Bronchial epithelial cell (primary cell): ENCODE measurements at regions not wholly inside any gene's neighbourhood (a gene's known extent, or its start where the extent isn't known, plus 50 kb on each side); places are given as distances from the start of the nearest gene placed in this dataset.

ENCODE experiments used
- DNase-seq: peaks from one replicate; pipeline ENCODE4 v3.0.0-alpha.2; 2010; ENCODE audit warnings: low read depth
- FAIRE-seq: peaks from 2 replicates; lab custom pipeline; 2011; peaks lifted over from hg19 to GRCh38; lab: Jason Lieb, UNC
- H3K27me3 ChIP-seq: 2 replicates; pipeline ENCODE4 v1.5.1; 2011; ENCODE audit warnings: low read length; ENCODE audit not compliant: control insufficient read depth, insufficient read depth
- H3K36me3 ChIP-seq: 2 replicates; pipeline ENCODE4 v1.5.1; 2011; ENCODE audit warnings: low read length; ENCODE audit not compliant: control insufficient read depth, insufficient read depth
- H3K4me3 ChIP-seq: 2 replicates; pipeline ENCODE4 v1.5.1; 2011; ENCODE audit warnings: mild to moderate bottlenecking, low read depth, low read length, control low read depth
- TF ChIP-seq, protein P1 (sequence below): IDR thresholded peaks from 2 replicates; pipeline ENCODE4 v1.5.1; 2011; ENCODE audit warnings: mild to moderate bottlenecking, moderate library complexity, low read length, control low read depth, inconsistent platforms; ENCODE audit not compliant: insufficient read depth, severe bottlenecking

DNA sequence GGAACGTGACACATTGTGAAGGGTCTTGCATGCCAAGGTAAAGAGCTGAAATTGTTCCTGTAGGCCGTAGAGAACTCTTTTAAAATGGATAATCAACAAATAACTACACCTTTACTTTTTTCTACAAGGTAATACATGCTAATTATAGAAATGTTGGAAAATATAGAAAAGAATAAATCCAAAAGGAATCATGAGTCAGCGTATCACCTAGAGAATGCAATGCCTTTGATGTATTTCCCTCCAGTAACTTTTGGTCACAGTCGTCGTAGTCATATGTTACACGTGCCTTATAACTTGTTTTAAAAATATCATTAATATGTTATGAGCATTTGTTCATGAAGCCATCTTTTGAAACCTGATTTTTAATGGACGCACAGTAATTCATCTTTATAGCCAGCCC lies 100.6 kb downstream of the LIPG start:
- TF ChIP-seq, protein P1, sequence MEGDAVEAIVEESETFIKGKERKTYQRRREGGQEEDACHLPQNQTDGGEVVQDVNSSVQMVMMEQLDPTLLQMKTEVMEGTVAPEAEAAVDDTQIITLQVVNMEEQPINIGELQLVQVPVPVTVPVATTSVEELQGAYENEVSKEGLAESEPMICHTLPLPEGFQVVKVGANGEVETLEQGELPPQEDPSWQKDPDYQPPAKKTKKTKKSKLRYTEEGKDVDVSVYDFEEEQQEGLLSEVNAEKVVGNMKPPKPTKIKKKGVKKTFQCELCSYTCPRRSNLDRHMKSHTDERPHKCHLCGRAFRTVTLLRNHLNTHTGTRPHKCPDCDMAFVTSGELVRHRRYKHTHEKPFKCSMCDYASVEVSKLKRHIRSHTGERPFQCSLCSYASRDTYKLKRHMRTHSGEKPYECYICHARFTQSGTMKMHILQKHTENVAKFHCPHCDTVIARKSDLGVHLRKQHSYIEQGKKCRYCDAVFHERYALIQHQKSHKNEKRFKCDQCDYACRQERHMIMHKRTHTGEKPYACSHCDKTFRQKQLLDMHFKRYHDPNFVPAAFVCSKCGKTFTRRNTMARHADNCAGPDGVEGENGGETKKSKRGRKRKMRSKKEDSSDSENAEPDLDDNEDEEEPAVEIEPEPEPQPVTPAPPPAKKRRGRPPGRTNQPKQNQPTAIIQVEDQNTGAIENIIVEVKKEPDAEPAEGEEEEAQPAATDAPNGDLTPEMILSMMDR: no peak
- Histone ChIP-seq H3K36me3 (no peaks in the 10 kb centered on the region), H3K27me3 (no peaks in the 10 kb centered on the region), H3K4me3 (no peak overlapping the region)
- FAIRE-seq (no peak), DNase-seq (no peak)

DNA sequence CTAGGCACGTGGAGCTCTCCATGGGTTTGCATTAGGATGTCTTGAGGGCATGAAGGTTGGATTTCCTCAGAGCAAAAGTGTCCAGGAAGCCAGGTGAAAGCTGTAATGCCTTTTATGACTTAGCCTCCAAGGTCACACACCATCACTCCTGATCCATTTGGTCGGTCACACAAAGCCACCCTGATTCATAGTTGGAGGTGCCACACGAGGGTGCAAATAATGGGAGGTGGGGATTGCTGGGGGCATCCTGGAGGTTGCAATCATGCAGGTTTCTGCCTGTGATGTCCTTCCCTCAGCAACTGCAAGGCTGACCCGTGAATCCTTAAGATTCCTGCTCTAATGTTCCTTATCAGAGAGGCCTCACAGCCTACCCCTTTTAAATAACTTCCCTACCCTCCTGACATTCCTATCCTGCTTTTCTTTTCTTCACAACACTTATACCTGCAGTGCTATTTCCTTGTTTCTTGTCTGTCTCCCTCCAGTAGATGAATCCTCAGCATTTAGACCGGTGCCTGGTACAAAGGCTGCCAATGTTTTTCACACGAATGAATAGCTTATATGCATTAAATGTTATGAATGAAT lies 97.1 kb downstream of the LIPG start:
- no peak for DNase-seq
- Histone ChIP-seq H3K4me3 (no peak overlapping the region), H3K27me3 (no peaks in the 10 kb centered on the region), H3K36me3 (no peaks in the 10 kb centered on the region)
- FAIRE-seq: no peak
- TF ChIP-seq, protein P1: no peak

DNA sequence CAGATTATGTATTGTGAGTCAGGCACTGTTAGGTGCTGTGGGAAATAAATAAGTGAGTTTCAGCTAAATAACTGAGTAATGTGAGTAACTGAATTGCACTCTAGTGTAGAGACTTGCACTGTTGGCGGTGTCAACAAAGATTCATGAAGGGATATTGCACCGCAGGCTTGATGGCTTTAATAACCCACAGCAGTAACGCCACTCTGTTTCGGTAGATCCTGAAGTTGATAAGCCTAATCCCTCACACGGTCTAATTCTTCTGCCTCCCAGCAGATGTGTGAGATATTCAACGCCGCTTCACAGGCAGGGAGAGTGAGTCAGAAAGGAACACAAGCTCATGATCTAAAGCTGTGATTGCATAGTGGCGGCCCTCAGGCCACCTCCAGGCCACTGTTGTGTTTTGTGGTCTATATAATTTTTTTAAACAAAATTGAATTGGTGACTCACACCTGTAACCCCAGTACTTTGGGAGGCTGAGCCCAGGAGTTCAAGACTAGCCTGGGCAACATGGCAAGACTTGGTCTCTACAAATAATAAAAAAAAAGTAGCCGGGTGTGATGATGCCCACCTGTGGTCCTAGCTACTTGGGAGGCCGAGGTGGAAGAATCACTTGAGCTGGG lies 94.3 kb downstream of the LIPG start:
- no peak overlapping the region for H3K4me3 ChIP-seq
- H3K27me3 ChIP-seq: no peaks in the 10 kb centered on the region
- FAIRE-seq (no peak), DNase-seq (peak; percentile 86)
- H3K36me3 ChIP-seq: no peaks in the 10 kb centered on the region
- TF ChIP-seq, protein P1: no peak

DNA sequence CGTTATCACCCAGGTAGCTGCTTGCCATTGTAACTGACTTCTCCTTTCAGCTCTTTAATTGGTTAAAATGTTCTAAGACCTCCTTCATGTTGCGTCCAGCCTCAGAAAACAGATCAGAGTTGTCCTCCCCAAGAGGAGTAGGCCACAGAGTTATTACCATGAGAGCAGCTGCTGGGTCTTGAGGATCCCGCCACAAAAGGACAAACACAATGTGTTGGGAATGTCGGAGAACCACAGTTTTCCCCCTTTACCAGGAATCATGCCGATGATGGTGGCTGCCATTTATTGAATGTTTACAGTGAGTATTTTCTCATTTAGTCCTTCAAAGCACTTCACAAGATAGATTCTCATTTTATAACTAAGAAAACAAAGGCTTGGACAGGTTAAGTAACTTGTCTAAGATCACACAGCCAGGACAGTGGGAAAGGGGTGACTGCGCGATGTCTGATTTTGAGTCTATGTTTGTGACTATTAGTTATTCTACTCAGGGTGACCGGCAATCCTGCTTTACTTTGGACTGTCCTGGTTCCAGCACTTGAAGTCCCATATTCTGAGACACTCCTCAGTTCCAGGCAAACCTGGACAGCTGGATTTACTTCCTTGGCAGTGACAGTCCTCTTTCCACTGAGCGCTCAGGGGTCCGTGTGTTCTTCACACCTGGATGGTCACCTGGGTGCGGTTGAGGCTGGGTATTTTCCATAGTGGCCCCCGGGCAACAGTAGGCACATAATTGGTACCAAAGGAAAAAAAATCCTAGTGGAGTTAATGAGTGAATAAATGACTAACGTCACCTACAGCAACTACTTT lies 93.6 kb downstream of the LIPG start:
- Histone ChIP-seq H3K36me3 (no peaks in the 10 kb centered on the region), H3K4me3 (no peak overlapping the region), H3K27me3 (no peaks in the 10 kb centered on the region)
- FAIRE-seq (peak; percentile 28), DNase-seq (no peak)
- TF ChIP-seq, protein P1: no peak

DNA sequence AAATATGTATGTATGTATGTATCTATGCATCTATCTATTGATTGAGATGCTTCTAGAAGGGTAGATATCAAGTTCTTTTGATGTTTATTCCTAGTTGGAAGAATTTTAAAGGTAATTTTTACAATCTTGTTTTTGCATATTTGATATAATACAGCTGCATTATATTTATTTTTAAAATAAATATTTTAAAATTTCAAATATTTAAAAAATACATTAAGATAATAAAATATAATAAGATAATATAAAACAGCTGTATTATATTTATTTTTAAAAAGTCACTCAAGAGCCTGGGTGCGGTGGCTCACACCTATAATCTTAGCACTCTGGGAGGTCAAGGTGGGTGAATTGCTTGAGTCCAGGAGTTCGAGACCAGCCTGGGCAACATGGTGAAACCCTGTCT lies 92.5 kb downstream of the LIPG start:
- Histone ChIP-seq H3K4me3 (no peak overlapping the region), H3K27me3 (no peaks in the 10 kb centered on the region), H3K36me3 (no peaks in the 10 kb centered on the region)
- DNase-seq (no peak), FAIRE-seq (no peak)
- TF ChIP-seq, protein P1: no peak
